GM12872 (cell line): ENCODE measurements at regions not wholly inside any gene's neighbourhood (a gene's known extent, or its start where the extent isn't known, plus 50 kb on each side); places are given as distances from the start of the nearest gene placed in this dataset.

ENCODE experiments used
- TF ChIP-seq, protein P1 (sequence below): IDR thresholded peaks from 3 replicates; pipeline ENCODE4 v1.5.1; 2011; ENCODE audit warnings: low read depth, mild to moderate bottlenecking, low read length, moderate library complexity; ENCODE audit not compliant: insufficient read depth

DNA sequence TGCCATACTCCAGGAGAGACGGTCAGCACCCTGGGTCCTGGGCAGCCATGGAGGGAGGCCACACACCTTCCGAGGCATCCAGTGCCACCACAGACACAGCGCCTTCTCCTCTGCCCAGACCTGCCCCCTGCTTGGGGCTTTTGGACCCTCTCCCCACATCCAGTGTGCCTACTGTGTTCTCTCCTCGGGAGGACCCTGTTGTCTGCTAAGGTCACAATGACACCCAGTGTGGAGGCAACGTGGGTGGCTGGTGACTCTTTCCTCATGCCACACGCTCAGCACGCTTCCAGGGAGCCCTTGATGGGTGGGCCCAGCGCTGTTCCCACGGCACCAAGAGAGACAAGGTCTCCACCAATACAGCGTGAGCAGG, 251.9 kb downstream of the EIPR1 start:
- TF ChIP-seq, protein P1, sequence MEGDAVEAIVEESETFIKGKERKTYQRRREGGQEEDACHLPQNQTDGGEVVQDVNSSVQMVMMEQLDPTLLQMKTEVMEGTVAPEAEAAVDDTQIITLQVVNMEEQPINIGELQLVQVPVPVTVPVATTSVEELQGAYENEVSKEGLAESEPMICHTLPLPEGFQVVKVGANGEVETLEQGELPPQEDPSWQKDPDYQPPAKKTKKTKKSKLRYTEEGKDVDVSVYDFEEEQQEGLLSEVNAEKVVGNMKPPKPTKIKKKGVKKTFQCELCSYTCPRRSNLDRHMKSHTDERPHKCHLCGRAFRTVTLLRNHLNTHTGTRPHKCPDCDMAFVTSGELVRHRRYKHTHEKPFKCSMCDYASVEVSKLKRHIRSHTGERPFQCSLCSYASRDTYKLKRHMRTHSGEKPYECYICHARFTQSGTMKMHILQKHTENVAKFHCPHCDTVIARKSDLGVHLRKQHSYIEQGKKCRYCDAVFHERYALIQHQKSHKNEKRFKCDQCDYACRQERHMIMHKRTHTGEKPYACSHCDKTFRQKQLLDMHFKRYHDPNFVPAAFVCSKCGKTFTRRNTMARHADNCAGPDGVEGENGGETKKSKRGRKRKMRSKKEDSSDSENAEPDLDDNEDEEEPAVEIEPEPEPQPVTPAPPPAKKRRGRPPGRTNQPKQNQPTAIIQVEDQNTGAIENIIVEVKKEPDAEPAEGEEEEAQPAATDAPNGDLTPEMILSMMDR = no peak

DNA sequence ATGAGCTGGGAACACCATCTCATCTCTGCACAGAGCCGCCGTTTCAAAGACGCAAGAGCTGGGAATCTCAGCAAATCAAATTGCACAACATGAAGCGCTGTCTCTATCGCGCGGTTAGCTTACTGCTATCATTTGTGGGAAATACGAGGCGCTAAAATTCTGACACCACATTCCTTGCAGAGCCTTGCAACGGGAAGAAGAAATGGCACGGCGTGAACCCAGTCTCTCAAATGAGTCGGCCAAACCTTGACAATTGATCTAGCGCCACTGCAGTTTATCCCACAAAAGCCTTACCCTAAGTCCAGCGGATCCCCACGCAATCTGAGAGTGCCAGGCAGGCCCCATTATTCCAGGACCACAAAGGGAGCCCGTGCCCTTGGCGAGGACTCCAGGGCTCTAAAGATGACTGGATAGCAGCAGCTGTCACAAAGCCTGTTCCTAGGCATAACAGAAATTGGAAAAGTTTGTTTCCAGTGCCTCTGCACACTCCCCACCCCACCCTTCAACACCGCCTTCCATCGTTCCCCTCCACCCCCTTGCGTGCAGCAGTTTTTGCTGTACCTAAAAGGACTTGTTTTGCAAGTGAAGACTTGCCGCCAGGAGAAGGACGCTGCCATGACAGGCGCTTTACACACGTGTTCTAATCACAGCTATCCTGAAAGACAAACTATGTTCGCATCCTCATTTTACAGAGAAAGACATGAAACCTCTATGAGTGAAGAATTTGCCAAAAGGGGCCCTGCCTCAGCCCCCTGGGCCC, 252.4 kb downstream of the EIPR1 start:
- TF ChIP-seq, protein P1 = no peak

DNA sequence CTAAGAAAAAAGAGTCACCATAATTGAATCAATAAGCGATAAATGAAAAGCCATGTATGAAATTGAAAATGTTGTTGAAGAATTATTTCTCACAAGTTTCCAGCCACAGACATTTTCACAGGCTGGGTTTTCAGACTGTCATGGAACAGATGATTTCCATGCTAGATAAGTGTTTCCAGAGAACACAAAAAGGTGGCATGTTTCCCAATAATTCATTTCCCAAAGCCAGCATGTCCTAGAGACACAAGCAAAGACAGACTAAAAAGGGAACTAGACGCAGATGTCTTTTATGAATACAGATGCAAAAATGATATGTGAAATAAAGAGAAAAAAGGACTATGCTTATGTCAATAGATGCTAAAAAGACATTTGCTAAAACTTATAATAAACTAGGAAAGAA, 255.1 kb downstream of the EIPR1 start:
- TF ChIP-seq, protein P1 = no peak

DNA sequence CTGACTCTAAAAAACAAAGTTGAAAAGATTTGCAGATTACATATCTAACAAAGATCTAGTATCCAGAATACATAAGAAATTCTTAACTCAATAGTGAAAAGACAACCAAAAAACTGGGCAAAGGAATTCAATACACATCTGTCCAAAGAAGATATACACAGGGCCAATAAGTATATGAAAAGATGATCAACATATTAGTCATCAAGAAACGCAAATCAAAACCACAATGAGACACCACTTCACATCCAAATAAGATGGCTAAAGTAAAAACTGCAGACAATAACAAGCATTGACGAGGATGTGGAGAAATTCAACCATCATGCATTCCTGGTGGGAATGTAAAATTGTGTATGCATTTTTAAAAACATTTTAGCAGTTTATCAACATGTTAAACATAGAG, 256.0 kb downstream of the EIPR1 start:
- TF ChIP-seq, protein P1 = no peak

DNA sequence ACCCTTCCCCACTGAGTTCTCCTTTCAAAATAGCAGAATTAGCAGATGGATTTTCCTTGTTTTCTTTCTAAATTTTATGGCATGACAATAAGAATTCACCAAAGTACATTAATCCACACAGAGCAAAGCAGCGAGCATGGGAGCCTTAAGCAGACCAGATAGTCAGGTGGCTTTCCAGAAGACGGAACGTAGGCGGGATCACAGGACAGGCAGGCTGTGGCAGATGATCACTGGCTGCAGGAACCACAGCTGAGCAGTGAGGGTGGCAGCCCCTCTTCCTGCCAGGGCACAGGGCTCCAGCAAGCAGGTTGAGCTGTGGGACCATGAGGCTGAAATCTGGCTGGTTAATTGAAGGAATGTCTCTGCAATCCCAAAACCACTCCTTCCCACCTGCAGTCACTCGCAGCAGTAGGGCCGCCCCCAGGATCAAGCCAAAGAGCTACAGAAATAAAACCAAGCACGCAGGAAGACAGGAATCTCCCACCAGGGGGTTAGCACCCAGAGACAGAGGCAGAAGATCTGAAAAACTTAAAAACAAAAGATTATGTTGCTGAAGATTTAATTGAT, 259.9 kb downstream of the EIPR1 start:
- TF ChIP-seq, protein P1 = no peak

DNA sequence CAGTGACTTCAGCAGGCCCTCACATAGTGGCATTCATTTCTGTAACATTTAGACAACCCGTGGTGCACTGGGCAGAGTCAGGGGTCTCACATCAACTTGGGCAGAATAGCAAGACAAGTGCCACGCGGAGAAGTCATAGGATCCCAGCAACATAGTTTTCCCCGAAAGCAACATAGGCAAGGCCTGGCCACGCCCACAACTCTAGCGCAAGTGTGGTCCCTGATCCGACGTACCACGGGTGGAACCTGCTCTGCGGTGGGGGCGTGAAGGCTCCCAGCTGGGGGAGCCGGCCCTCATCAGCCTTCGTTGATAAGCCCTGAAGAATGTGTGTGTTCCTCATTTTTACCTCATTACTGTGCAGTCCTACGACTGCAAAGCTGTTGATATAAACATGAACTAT, 261.2 kb downstream of the EIPR1 start:
- TF ChIP-seq, protein P1 = no peak

DNA sequence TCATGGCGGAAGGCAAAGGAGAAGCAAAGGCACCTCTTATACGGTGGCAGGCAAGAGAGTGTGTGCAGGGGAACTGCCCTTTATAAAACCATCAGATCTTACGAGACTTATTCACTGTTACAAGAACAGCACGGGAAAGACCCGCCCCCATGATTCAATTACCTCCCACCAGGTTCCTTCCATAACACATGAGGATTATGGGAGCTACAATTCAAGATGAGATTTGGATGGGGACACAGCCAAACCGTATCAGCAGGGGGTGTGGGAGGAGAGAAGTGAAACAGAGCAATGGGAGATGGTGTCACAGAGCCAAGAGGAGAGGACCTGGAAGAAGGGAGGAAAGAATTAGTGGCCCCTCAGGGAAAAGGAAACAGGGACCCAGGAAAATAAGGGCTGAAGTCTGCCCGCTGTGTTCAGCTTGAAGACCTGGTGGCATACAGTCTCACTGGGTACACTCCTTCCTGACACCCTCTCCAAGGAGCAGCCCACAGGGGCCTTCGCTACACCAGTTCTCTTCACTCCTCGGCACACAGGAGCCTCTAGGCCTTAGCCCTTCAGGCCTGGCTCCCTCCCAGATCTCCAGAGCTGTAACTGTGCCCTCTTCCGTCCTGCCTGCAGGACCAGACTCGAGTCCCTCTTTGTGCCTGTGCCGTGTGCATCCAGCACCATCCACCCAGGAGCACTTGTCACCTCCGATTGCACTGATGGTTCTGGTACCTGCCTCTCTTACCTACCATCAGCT, 262.1 kb downstream of the EIPR1 start:
- TF ChIP-seq, protein P1 = no peak
